ENCODE measurements at regions not wholly inside any gene's neighbourhood (a gene's known extent, or its start where the extent isn't known, plus 50 kb on each side); places are given as distances from the start of the nearest gene placed in this dataset.

- Histone ChIP-seq H3K4me1 (no peaks in the 10 kb centered on the region), H3K36me3 (no peaks in the 10 kb centered on the region), H3K9me3 (no peaks in the 10 kb centered on the region), H3K27ac (no peak overlapping the region), H3K27me3 (no peaks in the 10 kb centered on the region), H3K4me3 (no peak overlapping the region)
- intact Hi-C loops (cut with DNase I; ENCODE audit: low total_unique reads) = no loop called here
- TF ChIP-seq EP300 (IDR thresholded peaks at IDR 0.05; ENCODE audit: low read depth) = no peak
- TF ChIP-seq CTCF (IDR thresholded peaks at IDR 0.05) = no peak
- TF ChIP-seq POLR2AphosphoS5 (IDR thresholded peaks at IDR 0.05) = no peak
- no peak for TF ChIP-seq POLR2A (IDR thresholded peaks at IDR 0.05)
- DNase-seq = no peak
- in situ Hi-C loops (cut with MboI; ENCODE audit: low pct_ligation_motif_present in 1 of 4, low pct_unique_long_range_greater_than_20kb in 1 of 4, low sequenced_read_pairs in 3 of 4) = no loop called here
- 44 to 74% methylated on average over 1 of the region's 1 CpG for WGBS, 2 donors (ENCODE audit: low coverage in 1 of 2)
Measured at GRCh38 chr3:95449841-95450240, 1364.6 kb upstream of the EPHA6 start.

DNA sequence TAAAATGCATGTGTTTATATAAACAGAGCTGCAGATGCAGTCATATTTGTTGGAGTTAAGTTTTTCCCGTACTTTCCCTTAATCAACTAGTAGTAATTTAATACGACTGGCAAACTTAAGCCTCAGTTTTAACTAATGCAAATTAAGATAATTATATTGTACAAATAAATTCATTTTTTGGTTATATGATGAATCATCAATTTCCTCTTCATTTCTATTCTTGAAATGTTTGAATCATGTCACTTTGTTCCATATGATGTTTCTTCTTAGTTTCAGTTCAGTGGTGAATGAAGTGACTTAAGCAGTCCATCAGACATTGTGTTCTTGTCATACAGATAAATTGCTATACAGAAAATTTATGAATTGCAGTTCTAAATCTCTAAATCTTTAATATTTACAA, 1361.2 kb upstream of the EPHA6 start:
- no peaks in the 10 kb centered on the region for H3K4me1 ChIP-seq
- H3K36me3 ChIP-seq = no peaks in the 10 kb centered on the region
- H3K27me3 ChIP-seq = no peaks in the 10 kb centered on the region
- DNase-seq = no peak
- no peak overlapping the region for H3K27ac ChIP-seq
- no peaks in the 10 kb centered on the region for H3K9me3 ChIP-seq
- in situ Hi-C loops (cut with MboI; ENCODE audit: low pct_ligation_motif_present in 1 of 4, low pct_unique_long_range_greater_than_20kb in 1 of 4, low sequenced_read_pairs in 3 of 4) = no loop called here
- intact Hi-C loops (cut with DNase I; ENCODE audit: low total_unique reads) = no loop called here
- no peak overlapping the region for H3K4me3 ChIP-seq
- TF ChIP-seq EP300 (IDR thresholded peaks at IDR 0.05; ENCODE audit: low read depth) (no peak), POLR2A (IDR thresholded peaks at IDR 0.05) (no peak), CTCF (IDR thresholded peaks at IDR 0.05) (no peak), POLR2AphosphoS5 (IDR thresholded peaks at IDR 0.05) (no peak)
- WGBS, 2 donors (ENCODE audit: low coverage in 1 of 2) = 73 to 78% methylated on average over 2 of the region's 2 CpGs

- Histone ChIP-seq H3K27me3 (no peaks in the 10 kb centered on the region), H3K4me1 (no peaks in the 10 kb centered on the region), H3K27ac (no peak overlapping the region), H3K9me3 (no peaks in the 10 kb centered on the region), H3K4me3 (no peak overlapping the region), H3K36me3 (no peaks in the 10 kb centered on the region)
- DNase-seq = no peak
- no peak for TF ChIP-seq EP300 (IDR thresholded peaks at IDR 0.05; ENCODE audit: low read depth)
- no peak for TF ChIP-seq POLR2A (IDR thresholded peaks at IDR 0.05)
- TF ChIP-seq POLR2AphosphoS5 (IDR thresholded peaks at IDR 0.05) = no peak
- in situ Hi-C loops (cut with MboI; ENCODE audit: low pct_ligation_motif_present in 1 of 4, low pct_unique_long_range_greater_than_20kb in 1 of 4, low sequenced_read_pairs in 3 of 4) = no loop called here
- intact Hi-C loops (cut with DNase I; ENCODE audit: low total_unique reads) = no loop called here
Measured at GRCh38 chr3:95456835-95457234, 1357.6 kb upstream of the EPHA6 start.

GRCh38 chr3:95459706-95460105, 1354.7 kb upstream of the EPHA6 start:
- in situ Hi-C loops (cut with MboI; ENCODE audit: low pct_ligation_motif_present in 1 of 4, low pct_unique_long_range_greater_than_20kb in 1 of 4, low sequenced_read_pairs in 3 of 4) = no loop called here
- Histone ChIP-seq H3K27me3 (no peaks in the 10 kb centered on the region), H3K9me3 (no peaks in the 10 kb centered on the region), H3K36me3 (no peaks in the 10 kb centered on the region), H3K4me1 (no peaks in the 10 kb centered on the region), H3K27ac (no peak overlapping the region), H3K4me3 (no peak overlapping the region)
- DNase-seq = no peak
- TF ChIP-seq POLR2AphosphoS5 (IDR thresholded peaks at IDR 0.05) (no peak), CTCF (IDR thresholded peaks at IDR 0.05) (no peak), POLR2A (IDR thresholded peaks at IDR 0.05) (no peak), EP300 (IDR thresholded peaks at IDR 0.05; ENCODE audit: low read depth) (no peak)
- 72 to 74% methylated on average over 2 to 3 of the region's 3 CpGs for WGBS, 2 donors (ENCODE audit: low coverage in 1 of 2)
- intact Hi-C loops (cut with DNase I; ENCODE audit: low total_unique reads) = no loop called here

GRCh38 chr3:95460274-95460673, 1354.1 kb upstream of the EPHA6 start:
- no peaks in the 10 kb centered on the region for H3K27me3 ChIP-seq
- 58 to 67% methylated on average over 1 to 2 of the region's 2 CpGs for WGBS, 2 donors (ENCODE audit: low coverage in 1 of 2)
- no peak for DNase-seq

More at GRCh38 chr3:95460274-95460673, 1354.1 kb upstream of the EPHA6 start:
- Histone ChIP-seq H3K27ac (no peak overlapping the region), H3K4me3 (no peak overlapping the region), H3K4me1 (no peaks in the 10 kb centered on the region), H3K9me3 (no peaks in the 10 kb centered on the region), H3K36me3 (no peaks in the 10 kb centered on the region)
- in situ Hi-C loops (cut with MboI; ENCODE audit: low pct_ligation_motif_present in 1 of 4, low pct_unique_long_range_greater_than_20kb in 1 of 4, low sequenced_read_pairs in 3 of 4) = no loop called here
- intact Hi-C loops (cut with DNase I; ENCODE audit: low total_unique reads) = no loop called here
- TF ChIP-seq EP300 (IDR thresholded peaks at IDR 0.05; ENCODE audit: low read depth) (no peak), POLR2A (IDR thresholded peaks at IDR 0.05) (no peak), CTCF (IDR thresholded peaks at IDR 0.05) (no peak), POLR2AphosphoS5 (IDR thresholded peaks at IDR 0.05) (no peak)

Data from transverse colon (tissue), 4 donors.